ENCODE measurements at regions not wholly inside any gene's neighbourhood (a gene's known extent, or its start where the extent isn't known, plus 50 kb on each side); places are given as distances from the start of the nearest gene placed in this dataset.

DNA sequence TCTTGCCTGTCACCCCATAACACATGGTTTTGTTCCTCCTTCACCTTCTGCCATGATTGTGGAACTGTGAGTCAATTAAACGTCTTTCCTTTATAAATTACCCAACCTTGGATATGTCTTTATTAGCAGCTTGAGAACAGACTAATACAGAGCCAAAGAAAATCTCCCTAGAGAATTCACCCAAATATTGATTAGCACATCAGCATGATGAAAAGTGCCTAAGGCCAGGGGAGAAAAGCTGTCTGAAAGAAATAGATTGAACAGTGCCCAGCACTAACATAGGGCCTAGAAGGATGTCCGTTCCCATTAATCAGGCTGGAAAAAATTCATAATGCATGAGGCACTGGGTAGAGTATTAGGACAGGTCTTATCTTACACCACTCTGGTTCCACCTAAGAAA lies 111.9 kb upstream of the CALN1 start:
- no peak for DNase-seq (ENCODE audit: low read depth)

GRCh38 chr7:72504061-72504706 lies 92.0 kb upstream of the CALN1 start:
- no peak for DNase-seq (ENCODE audit: low read depth)

- DNase-seq (ENCODE audit: low read depth), result no peak
Measured at GRCh38 chr7:72503644-72504043, 91.5 kb upstream of the CALN1 start.

DNA sequence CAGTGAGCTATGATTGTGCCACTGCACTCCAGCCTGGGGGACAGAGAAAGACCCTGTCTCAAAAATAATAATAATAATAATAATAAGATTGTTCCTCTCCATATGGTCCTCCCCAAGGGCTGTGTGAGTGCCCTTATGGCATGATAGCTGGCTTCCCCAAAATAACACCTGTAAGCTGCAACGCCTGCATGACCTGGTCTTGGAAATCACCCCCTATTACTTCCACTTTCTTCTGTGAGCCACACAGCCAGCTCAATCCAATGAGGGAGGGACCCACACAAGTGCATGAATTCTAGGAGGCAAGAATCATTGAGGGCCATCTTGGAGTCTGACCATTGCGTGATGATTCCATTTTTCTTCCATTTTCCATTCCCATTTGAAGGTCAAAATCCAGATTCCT lies 82.7 kb upstream of the CALN1 start:
- no peak for DNase-seq (ENCODE audit: low read depth)

GRCh38 chr7:72493850-72494661 lies 81.9 kb upstream of the CALN1 start:
- DNase-seq (ENCODE audit: low read depth), result peak; percentile 12

DNA sequence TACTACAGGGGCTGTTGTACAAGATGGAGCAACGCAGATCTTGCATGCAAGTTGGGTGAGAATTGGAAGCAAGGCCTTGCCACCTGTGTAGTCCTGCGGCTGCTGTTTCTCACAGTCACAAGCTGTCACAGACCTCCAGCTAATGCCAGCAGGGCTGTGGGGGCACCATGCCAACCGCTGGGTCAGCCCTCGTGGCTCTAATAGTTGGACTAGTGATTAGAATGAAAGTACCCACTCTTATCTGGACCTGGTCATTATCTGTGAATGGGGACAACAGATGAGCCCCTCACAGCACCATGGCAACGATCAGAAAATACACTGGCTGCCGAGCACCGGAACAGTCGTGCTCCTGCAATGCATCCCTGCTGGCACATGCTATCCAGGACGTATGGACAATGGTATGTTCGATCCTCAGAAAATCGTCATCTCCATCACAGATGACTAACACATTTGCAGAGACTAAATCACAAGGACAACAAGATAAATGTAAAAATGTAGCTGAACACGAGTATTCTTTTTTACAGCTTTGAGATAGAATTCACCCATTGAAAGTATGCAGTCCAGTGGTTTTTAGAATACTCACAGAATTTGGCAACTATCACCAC lies 80.4 kb upstream of the CALN1 start:
- DNase-seq (ENCODE audit: low read depth), result no peak

GRCh38 chr7:72490301-72490700 lies 78.2 kb upstream of the CALN1 start:
- no peak for DNase-seq (ENCODE audit: low read depth)

- no peak for DNase-seq (ENCODE audit: low read depth)
Measured at GRCh38 chr7:72481934-72482333, 69.8 kb upstream of the CALN1 start.

DNA sequence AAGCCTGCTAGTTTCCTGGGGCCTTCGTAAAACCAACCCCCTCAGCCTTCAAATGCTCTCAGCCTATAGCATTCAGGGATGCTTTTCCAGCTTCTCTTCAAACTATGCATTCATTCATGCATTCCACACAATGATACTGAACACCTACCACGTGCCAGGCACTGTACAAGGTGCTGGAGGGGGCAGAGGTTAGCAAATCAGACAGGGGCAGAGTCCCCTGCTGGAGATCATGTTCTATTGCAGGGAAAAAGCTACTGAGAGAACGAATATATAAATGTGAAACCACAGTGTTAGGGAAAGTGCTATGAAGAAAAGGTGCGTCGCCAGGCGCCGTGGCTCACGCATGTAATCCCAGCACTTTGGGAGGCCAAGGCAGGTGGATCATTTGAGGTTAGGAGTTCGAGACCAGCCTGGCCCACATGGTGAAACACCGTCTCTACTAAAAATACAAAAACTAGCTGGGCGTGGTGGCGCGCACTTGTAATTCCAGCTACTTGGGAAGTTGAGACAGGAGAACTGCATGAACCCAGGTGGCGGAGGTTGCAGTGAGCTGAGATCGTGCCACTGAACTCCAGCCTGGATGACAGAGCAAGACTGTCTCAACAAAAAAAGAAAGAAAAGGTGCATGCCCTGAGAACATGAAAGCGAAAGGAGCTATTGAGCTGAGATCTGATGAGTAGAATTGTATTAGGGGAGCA lies 64.6 kb upstream of the CALN1 start:
- no peak for DNase-seq (ENCODE audit: low read depth)

- DNase-seq (ENCODE audit: low read depth), result no peak
Measured at GRCh38 chr7:72467237-72467636, 55.1 kb upstream of the CALN1 start.

- DNase-seq (ENCODE audit: low read depth), result no peak
Measured at GRCh38 chr7:72466797-72467196, 54.7 kb upstream of the CALN1 start.

DNA sequence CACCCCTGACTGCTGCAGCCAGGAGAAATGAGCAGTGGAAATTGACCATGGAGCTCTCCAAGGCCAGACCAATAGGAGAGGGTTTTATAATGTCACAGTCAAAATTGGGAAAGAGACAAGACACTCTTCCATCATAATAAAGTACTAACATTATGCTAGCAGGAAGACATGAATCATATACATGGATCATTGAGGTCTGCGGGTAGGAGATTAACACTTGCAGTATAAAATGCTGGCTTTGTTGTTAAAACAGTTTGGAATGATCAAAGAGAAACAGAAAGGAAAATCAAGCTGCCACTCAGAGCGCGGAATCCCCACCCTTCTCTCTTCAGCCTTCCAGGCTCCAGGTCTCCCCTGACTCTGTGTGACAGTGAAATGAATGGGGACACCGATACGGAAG lies 53.4 kb upstream of the CALN1 start:
- no peak for DNase-seq (ENCODE audit: low read depth)

DNA sequence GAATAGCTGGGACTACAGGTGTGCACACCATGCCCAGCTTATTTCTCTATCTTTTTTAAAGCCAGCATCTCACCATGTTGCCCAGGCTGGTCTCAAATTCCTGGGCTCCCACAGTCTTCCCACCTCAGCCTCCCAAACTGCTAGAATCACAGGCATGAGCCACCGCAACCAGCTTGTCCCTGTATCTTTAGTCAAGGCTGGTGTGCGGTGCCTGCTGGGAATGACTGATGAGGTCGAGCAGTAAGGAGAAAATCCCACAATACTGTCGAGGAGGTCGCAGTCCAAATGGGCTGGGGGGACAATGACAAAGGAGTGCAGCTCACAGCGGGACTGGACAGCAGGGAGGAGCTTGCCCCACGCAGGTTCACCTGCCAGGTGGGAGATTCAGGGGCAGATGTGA lies 50.2 kb upstream of the CALN1 start:
- DNase-seq (ENCODE audit: low read depth), result no peak

Data from activated gamma-delta T cell treated with anti-CD3 and anti-CD28 coated beads, Interleukin-2, amount 50 U/mL, for 16 hours (primary cell).